Transverse colon (tissue), 4 donors: ENCODE measurements at regions not wholly inside any gene's neighbourhood (a gene's known extent, or its start where the extent isn't known, plus 50 kb on each side); places are given as distances from the start of the nearest gene placed in this dataset.

Experiments used
- DNase-seq: peaks from one replicate; pipeline ENCODE4 v3.0.0-alpha.2; 2019
- H3K27ac ChIP-seq, 4 donors: fragments of 200-600 bp; sonication (generic); 2 replicates each; pipeline ENCODE4 v1.5.1; 2016 to 2018; ENCODE audit warnings: inconsistent platforms in 4 of 4
- H3K27me3 ChIP-seq: fragments of 200-600 bp; sonication (generic); 2 replicates; pipeline ENCODE4 v1.5.1; 2017; ENCODE audit warnings: inconsistent platforms
- H3K36me3 ChIP-seq, 4 donors: fragments of 200-600 bp; sonication (generic); 2 replicates each; pipeline ENCODE4 v1.5.1; 2017 to 2019; ENCODE audit warnings: inconsistent platforms in 4 of 4
- H3K4me1 ChIP-seq, 4 donors: fragments of 200-600 bp; sonication (generic); 2 replicates each; pipeline ENCODE4 v1.5.1; 2017 to 2020; ENCODE audit warnings: inconsistent platforms in 4 of 4
- H3K4me3 ChIP-seq, 4 donors: fragments of 200-600 bp; sonication (generic); 1 replicate in 1 of 4; 2 replicates in 3 of 4; pipeline versions ENCODE4 v1.5.1 to v1.6.1; 2017 to 2019; ENCODE audit warnings: inconsistent platforms in 4 of 4
- H3K9me3 ChIP-seq, 2 donors: fragments of 200-600 bp; sonication (generic); 2 replicates each; pipeline ENCODE4 v1.5.1; 2017 to 2019; ENCODE audit warnings: inconsistent platforms in 2 of 2
- EP300 ChIP-seq: sonication (generic); formaldehyde crosslinking; IDR thresholded peaks from one replicate; pipeline ENCODE4 v1.6.1; 2017; ENCODE audit warnings: antibody characterized with exemption, low read depth
- POLR2A ChIP-seq: fragments of 450-650 bp; IDR thresholded peaks from one replicate; pipeline ENCODE4 v1.6.1; 2016; ENCODE audit warnings: antibody characterized with exemption, mild to moderate bottlenecking, moderate library complexity
- POLR2AphosphoS5 ChIP-seq, 3 donors: sonication (generic); formaldehyde crosslinking; IDR thresholded peaks; one replicate each; pipeline ENCODE4 v1.6.1; 2016; ENCODE audit warnings: antibody characterized with exemption in 3 of 3
- WGBS, 2 donors: methylation state at CpG; one replicate each; pipeline ENCODE4 v1.1.5; 2018; ENCODE audit warnings: low coverage in 1 of 2; 5-methylcytosine and 5-hydroxymethylcytosine counted together
- in situ Hi-C, 4 donors: fragments of 200-750 bp; cut with MboI; loops; one replicate each; pipeline versions ENCODE4 v1.15.0 to v1.15.1; 2017; ENCODE audit warnings: low sequenced_read_pairs in 3 of 4, low pct_ligation_motif_present in 1 of 4, low pct_unique_long_range_greater_than_20kb in 1 of 4
- intact Hi-C: fragments of 100-400 bp; cut with DNase I; formaldehyde crosslinking; loops from one replicate; pipeline ENCODE4 v1.15.1; 2023; ENCODE audit warnings: low total_unique reads
- TF ChIP-seq, protein P1 (sequence below), 5 experiments: fragments of 200-600 bp in 3 of 5; fragments of 450-650 bp in 2 of 5; sonication (generic) in 3 of 5; IDR thresholded peaks; 1 replicate in 2 of 5; 2 replicates in 3 of 5; pipeline ENCODE4 v1.5.1; 2016 to 2017; ENCODE audit warnings: antibody characterized with exemption in 5 of 5, inconsistent platforms in 3 of 5, mild to moderate bottlenecking in 2 of 5, moderate library complexity in 1 of 5

GRCh38 chr18:64872710-64873458 is 724.0 kb upstream of the LINC00305 start:
- peaks cover 0 to 3% of the 10 kb centered on the region in 2 donors for H3K9me3 ChIP-seq
- no peak overlapping the region for H3K4me3 ChIP-seq
- in situ Hi-C loops = no loop called here
- no peak overlapping the region for H3K27ac ChIP-seq
- 55 to 58% methylated on average over 3 of the region's 3 CpGs for WGBS, 2 donors
- H3K4me1 ChIP-seq = peaks cover 0 to 3% (median 2%) of the 10 kb centered on the region in 4 donors
- no peak for TF ChIP-seq EP300
- TF ChIP-seq POLR2A = no peak
- TF ChIP-seq, protein P1, sequence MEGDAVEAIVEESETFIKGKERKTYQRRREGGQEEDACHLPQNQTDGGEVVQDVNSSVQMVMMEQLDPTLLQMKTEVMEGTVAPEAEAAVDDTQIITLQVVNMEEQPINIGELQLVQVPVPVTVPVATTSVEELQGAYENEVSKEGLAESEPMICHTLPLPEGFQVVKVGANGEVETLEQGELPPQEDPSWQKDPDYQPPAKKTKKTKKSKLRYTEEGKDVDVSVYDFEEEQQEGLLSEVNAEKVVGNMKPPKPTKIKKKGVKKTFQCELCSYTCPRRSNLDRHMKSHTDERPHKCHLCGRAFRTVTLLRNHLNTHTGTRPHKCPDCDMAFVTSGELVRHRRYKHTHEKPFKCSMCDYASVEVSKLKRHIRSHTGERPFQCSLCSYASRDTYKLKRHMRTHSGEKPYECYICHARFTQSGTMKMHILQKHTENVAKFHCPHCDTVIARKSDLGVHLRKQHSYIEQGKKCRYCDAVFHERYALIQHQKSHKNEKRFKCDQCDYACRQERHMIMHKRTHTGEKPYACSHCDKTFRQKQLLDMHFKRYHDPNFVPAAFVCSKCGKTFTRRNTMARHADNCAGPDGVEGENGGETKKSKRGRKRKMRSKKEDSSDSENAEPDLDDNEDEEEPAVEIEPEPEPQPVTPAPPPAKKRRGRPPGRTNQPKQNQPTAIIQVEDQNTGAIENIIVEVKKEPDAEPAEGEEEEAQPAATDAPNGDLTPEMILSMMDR (IDR thresholded peaks at IDR 0.05) = no peak
- no peak for TF ChIP-seq POLR2AphosphoS5 (IDR thresholded peaks at IDR 0.05)
- H3K27me3 ChIP-seq = no peaks in the 10 kb centered on the region
- intact Hi-C loops = no loop called here
- no peak for DNase-seq
- H3K36me3 ChIP-seq = no peaks in the 10 kb centered on the region

- WGBS, 2 donors = 55 to 100% methylated on average over 1 of the region's 1 CpG
- in situ Hi-C loops = no loop called here
- no peak overlapping the region for H3K27ac ChIP-seq
- TF ChIP-seq POLR2AphosphoS5 (IDR thresholded peaks at IDR 0.05) (no peak), POLR2A (no peak), EP300 (no peak)
- TF ChIP-seq, protein P1 (IDR thresholded peaks at IDR 0.05) = no peak
- no peaks in the 10 kb centered on the region for H3K36me3 ChIP-seq
- intact Hi-C loops = no loop called here
- no peak overlapping the region for H3K4me3 ChIP-seq
- no peak for DNase-seq
- no peaks in the 10 kb centered on the region for H3K9me3 ChIP-seq
- H3K27me3 ChIP-seq = no peaks in the 10 kb centered on the region
- H3K4me1 ChIP-seq = no peaks in the 10 kb centered on the region
Measured at GRCh38 chr18:64854112-64854511, 705.2 kb upstream of the LINC00305 start.

- Histone ChIP-seq H3K9me3 (no peaks in the 10 kb centered on the region), H3K4me1 (no peaks in the 10 kb centered on the region), H3K36me3 (no peaks in the 10 kb centered on the region), H3K27ac (no peak overlapping the region), H3K27me3 (no peaks in the 10 kb centered on the region), H3K4me3 (no peak overlapping the region)
- DNase-seq = no peak
- intact Hi-C loops = no loop called here
- 59 to 88% methylated on average over 5 of the region's 5 CpGs for whole genome bisulfite sequencing, 2 donors
- in situ Hi-C loops = no loop called here
- no peak for TF ChIP-seq POLR2A
- TF ChIP-seq POLR2AphosphoS5 (IDR thresholded peaks at IDR 0.05) = no peak
- TF ChIP-seq, protein P1 (IDR thresholded peaks at IDR 0.05) = no peak
- TF ChIP-seq EP300 = no peak
Measured at GRCh38 chr18:64852281-64852680, 703.4 kb upstream of the LINC00305 start.

DNA sequence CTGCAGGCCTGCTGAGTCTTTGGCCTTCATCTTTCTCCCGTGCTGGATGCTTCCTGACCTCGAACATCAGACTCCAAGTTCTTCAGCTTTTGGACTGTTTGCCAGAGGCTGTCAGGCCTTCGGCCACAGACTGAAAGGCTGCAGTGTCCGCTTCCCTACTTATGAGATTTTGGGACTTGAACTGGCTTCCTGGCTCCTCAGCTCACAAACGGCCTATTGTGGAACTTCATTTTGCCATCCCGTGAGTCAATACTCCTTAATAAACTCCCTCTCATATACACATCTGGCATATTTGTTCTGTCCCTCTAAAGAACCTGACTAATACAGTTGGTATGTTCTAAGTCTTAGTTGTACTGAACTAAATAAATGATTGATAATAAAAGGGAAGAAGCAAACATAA is 702.8 kb upstream of the LINC00305 start:
- Histone ChIP-seq H3K27me3 (no peaks in the 10 kb centered on the region), H3K36me3 (no peaks in the 10 kb centered on the region), H3K4me3 (no peak overlapping the region), H3K27ac (no peak overlapping the region), H3K9me3 (no peaks in the 10 kb centered on the region), H3K4me1 (no peaks in the 10 kb centered on the region)
- 73 to 75% methylated on average over 6 of the region's 6 CpGs for WGBS, 2 donors
- intact Hi-C loops (no loop called here), in situ Hi-C loops (no loop called here)
- TF ChIP-seq EP300 (no peak), POLR2A (no peak), POLR2AphosphoS5 (IDR thresholded peaks at IDR 0.05) (no peak)
- TF ChIP-seq, protein P1 (IDR thresholded peaks at IDR 0.05) = no peak
- no peak for DNase-seq
